ENCODE measurements at regions not wholly inside any gene's neighbourhood (a gene's known extent, or its start where the extent isn't known, plus 50 kb on each side); places are given as distances from the start of the nearest gene placed in this dataset.

- no peak for TF ChIP-seq CTCF (IDR thresholded peaks at IDR 0.05; ENCODE audit: unreplicated experiment in 3 of 3)
- Mint-ChIP-seq H3K27me3 (ENCODE audit: low read depth) (peaks cover 4% of the 10 kb centered on the region), H3K4me1 (no peaks in the 10 kb centered on the region), H3K27ac (no peak overlapping the region), H3K9me3 (no peaks in the 10 kb centered on the region), H3K4me3 (no peak overlapping the region), H3K36me3 (ENCODE audit: low read depth) (no peaks in the 10 kb centered on the region)
These were observed 84.5 kb downstream of the HRH4 start for GRCh38 chr18:24544949-24545348.

- no peak for TF ChIP-seq CTCF (IDR thresholded peaks at IDR 0.05; ENCODE audit: unreplicated experiment in 3 of 3)
- no peaks in the 10 kb centered on the region for H3K4me1 Mint-ChIP-seq
- H3K36me3 Mint-ChIP-seq (ENCODE audit: low read depth) = no peaks in the 10 kb centered on the region
- H3K4me3 Mint-ChIP-seq = no peak overlapping the region
- no peak overlapping the region for H3K27ac Mint-ChIP-seq
- peaks cover 4% of the 10 kb centered on the region for H3K27me3 Mint-ChIP-seq (ENCODE audit: low read depth)
- H3K9me3 Mint-ChIP-seq = no peaks in the 10 kb centered on the region
These were observed 85.2 kb downstream of the HRH4 start for GRCh38 chr18:24545651-24546050.

DNA sequence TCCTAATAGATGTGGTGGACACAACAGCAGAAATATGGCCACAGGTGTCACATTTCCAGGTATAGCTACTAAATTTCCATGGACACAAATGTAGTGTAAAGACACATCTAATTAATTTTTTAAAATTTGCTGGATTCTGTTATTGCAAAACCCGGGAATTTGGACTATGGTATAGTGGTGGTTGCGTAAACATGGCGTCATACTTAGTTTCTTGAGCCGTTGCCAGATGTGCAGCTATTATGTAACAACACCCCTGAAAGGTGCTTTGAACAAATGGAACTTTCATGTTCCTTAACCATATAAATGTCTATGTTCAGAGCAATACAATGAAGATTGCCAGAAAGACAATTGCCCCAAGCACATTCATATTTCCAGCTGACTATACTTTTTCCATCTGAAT lies 85.9 kb downstream of the HRH4 start:
- no peak overlapping the region for H3K4me3 Mint-ChIP-seq
- H3K36me3 Mint-ChIP-seq (ENCODE audit: low read depth) = no peaks in the 10 kb centered on the region
- no peak for TF ChIP-seq CTCF (IDR thresholded peaks at IDR 0.05; ENCODE audit: unreplicated experiment in 3 of 3)
- no peaks in the 10 kb centered on the region for H3K4me1 Mint-ChIP-seq
- peaks cover 4% of the 10 kb centered on the region for H3K27me3 Mint-ChIP-seq (ENCODE audit: low read depth)
- no peaks in the 10 kb centered on the region for H3K9me3 Mint-ChIP-seq
- no peak overlapping the region for H3K27ac Mint-ChIP-seq

- H3K36me3 Mint-ChIP-seq (ENCODE audit: low read depth) = no peaks in the 10 kb centered on the region
- no peak for TF ChIP-seq CTCF (IDR thresholded peaks at IDR 0.05; ENCODE audit: unreplicated experiment in 3 of 3)
- no peaks in the 10 kb centered on the region for H3K9me3 Mint-ChIP-seq
- no peak overlapping the region for H3K4me3 Mint-ChIP-seq
- peaks cover 13% of the 10 kb centered on the region for H3K4me1 Mint-ChIP-seq
- no peak overlapping the region for H3K27ac Mint-ChIP-seq
- no peaks in the 10 kb centered on the region for H3K27me3 Mint-ChIP-seq (ENCODE audit: low read depth)
These were observed 88.1 kb downstream of the HRH4 start for GRCh38 chr18:24548583-24548982.

GRCh38 chr18:24552218-24552617 lies 91.8 kb downstream of the HRH4 start:
- no peaks in the 10 kb centered on the region for H3K27me3 Mint-ChIP-seq (ENCODE audit: low read depth)
- no peaks in the 10 kb centered on the region for H3K36me3 Mint-ChIP-seq (ENCODE audit: low read depth)
- H3K4me1 Mint-ChIP-seq = peaks cover 26% of the 10 kb centered on the region
- H3K4me3 Mint-ChIP-seq = no peak overlapping the region
- H3K9me3 Mint-ChIP-seq = no peaks in the 10 kb centered on the region
- no peak for TF ChIP-seq CTCF (IDR thresholded peaks at IDR 0.05; ENCODE audit: unreplicated experiment in 3 of 3)
- H3K27ac Mint-ChIP-seq = peak overlapping the region; percentile 12 to 22 (median 15)

DNA sequence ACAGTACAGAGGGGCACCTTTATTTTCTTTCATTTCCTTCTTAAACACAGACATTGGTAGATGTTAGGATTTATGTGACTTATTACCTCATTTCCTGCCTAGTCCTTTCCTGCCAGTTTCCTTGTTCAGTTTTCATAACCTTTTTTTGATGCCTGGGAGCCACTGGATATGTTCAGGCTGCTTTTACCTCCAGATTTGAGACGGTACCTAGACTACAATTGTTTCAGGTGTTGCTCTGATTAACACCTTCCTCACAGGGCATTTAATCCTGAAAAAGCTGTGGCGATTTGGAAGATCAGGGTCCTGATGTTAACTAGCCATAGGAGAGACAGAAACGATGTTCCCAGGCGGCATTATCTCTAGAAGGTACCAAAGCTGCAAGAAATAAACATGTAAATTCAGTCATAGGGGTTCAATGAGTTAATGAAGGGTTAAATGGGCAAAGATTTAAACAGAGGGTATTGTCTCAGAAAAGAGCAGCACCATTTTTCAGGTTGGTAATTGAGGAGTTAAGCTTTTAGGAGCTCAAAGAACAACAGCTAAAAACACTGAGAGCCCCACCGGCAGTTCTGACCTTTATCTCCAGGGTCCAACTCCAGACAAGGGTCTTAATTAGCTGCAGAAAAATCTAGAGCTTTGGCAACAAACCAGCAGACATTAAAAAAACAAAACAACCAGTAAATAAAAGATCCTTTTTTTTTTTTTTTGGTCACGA lies 93.3 kb downstream of the HRH4 start:
- H3K4me1 Mint-ChIP-seq = peaks cover 26% of the 10 kb centered on the region
- TF ChIP-seq CTCF (IDR thresholded peaks at IDR 0.05; ENCODE audit: unreplicated experiment in 3 of 3) = no peak
- no peaks in the 10 kb centered on the region for H3K36me3 Mint-ChIP-seq (ENCODE audit: low read depth)
- H3K4me3 Mint-ChIP-seq = no peak overlapping the region
- peak overlapping the region; percentile 35 to 81 (median 48) for H3K27ac Mint-ChIP-seq
- no peaks in the 10 kb centered on the region for H3K9me3 Mint-ChIP-seq
- H3K27me3 Mint-ChIP-seq (ENCODE audit: low read depth) = no peaks in the 10 kb centered on the region
